ENCODE measurements at regions not wholly inside any gene's neighbourhood (a gene's known extent, or its start where the extent isn't known, plus 50 kb on each side); places are given as distances from the start of the nearest gene placed in this dataset.

DNA sequence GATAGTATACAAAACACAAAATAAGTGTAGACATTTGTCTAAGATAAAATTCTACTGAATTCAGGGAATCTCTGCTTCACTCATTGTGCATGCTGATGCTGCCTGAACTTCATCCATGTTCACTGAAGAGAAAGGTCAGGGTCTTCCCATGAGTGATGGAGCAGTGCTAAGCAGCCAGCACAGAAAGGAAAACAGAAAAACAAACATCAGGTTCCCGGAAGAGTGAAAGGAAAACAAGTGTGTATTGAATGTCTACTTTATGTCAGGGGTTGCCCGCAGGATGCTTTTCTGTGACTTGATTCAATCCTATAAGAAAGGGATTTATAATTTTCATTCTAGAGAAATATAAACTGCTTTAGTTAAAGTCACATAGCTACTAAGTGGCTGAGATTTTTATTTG is 522.4 kb downstream of the RAB28 start (continued):
- TF ChIP-seq, protein P1, sequence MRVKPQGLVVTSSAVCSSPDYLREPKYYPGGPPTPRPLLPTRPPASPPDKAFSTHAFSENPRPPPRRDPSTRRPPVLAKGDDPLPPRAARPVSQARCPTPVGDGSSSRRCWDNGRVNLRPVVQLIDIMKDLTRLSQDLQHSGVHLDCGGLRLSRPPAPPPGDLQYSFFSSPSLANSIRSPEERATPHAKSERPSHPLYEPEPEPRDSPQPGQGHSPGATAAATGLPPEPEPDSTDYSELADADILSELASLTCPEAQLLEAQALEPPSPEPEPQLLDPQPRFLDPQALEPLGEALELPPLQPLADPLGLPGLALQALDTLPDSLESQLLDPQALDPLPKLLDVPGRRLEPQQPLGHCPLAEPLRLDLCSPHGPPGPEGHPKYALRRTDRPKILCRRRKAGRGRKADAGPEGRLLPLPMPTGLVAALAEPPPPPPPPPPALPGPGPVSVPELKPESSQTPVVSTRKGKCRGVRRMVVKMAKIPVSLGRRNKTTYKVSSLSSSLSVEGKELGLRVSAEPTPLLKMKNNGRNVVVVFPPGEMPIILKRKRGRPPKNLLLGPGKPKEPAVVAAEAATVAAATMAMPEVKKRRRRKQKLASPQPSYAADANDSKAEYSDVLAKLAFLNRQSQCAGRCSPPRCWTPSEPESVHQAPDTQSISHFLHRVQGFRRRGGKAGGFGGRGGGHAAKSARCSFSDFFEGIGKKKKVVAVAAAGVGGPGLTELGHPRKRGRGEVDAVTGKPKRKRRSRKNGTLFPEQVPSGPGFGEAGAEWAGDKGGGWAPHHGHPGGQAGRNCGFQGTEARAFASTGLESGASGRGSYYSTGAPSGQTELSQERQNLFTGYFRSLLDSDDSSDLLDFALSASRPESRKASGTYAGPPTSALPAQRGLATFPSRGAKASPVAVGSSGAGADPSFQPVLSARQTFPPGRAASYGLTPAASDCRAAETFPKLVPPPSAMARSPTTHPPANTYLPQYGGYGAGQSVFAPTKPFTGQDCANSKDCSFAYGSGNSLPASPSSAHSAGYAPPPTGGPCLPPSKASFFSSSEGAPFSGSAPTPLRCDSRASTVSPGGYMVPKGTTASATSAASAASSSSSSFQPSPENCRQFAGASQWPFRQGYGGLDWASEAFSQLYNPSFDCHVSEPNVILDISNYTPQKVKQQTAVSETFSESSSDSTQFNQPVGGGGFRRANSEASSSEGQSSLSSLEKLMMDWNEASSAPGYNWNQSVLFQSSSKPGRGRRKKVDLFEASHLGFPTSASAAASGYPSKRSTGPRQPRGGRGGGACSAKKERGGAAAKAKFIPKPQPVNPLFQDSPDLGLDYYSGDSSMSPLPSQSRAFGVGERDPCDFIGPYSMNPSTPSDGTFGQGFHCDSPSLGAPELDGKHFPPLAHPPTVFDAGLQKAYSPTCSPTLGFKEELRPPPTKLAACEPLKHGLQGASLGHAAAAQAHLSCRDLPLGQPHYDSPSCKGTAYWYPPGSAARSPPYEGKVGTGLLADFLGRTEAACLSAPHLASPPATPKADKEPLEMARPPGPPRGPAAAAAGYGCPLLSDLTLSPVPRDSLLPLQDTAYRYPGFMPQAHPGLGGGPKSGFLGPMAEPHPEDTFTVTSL (CRISPR knock-in tag; IDR thresholded peaks at IDR 0.05; ENCODE audit: borderline replicate concordance): peak; percentile 34; the same call in 1 of the 2 replicates
- TF ChIP-seq, protein P2, sequence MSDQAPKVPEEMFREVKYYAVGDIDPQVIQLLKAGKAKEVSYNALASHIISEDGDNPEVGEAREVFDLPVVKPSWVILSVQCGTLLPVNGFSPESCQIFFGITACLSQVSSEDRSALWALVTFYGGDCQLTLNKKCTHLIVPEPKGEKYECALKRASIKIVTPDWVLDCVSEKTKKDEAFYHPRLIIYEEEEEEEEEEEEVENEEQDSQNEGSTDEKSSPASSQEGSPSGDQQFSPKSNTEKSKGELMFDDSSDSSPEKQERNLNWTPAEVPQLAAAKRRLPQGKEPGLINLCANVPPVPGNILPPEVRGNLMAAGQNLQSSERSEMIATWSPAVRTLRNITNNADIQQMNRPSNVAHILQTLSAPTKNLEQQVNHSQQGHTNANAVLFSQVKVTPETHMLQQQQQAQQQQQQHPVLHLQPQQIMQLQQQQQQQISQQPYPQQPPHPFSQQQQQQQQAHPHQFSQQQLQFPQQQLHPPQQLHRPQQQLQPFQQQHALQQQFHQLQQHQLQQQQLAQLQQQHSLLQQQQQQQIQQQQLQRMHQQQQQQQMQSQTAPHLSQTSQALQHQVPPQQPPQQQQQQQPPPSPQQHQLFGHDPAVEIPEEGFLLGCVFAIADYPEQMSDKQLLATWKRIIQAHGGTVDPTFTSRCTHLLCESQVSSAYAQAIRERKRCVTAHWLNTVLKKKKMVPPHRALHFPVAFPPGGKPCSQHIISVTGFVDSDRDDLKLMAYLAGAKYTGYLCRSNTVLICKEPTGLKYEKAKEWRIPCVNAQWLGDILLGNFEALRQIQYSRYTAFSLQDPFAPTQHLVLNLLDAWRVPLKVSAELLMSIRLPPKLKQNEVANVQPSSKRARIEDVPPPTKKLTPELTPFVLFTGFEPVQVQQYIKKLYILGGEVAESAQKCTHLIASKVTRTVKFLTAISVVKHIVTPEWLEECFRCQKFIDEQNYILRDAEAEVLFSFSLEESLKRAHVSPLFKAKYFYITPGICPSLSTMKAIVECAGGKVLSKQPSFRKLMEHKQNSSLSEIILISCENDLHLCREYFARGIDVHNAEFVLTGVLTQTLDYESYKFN (CRISPR knock-in tag; conservative IDR thresholded peaks at IDR 0.05): peak; percentile 44; the same call in 1 of the 2 replicates
- TF ChIP-seq KLF13 (CRISPR knock-in tag; IDR thresholded peaks at IDR 0.05): no peak
- TF ChIP-seq, protein P3, sequence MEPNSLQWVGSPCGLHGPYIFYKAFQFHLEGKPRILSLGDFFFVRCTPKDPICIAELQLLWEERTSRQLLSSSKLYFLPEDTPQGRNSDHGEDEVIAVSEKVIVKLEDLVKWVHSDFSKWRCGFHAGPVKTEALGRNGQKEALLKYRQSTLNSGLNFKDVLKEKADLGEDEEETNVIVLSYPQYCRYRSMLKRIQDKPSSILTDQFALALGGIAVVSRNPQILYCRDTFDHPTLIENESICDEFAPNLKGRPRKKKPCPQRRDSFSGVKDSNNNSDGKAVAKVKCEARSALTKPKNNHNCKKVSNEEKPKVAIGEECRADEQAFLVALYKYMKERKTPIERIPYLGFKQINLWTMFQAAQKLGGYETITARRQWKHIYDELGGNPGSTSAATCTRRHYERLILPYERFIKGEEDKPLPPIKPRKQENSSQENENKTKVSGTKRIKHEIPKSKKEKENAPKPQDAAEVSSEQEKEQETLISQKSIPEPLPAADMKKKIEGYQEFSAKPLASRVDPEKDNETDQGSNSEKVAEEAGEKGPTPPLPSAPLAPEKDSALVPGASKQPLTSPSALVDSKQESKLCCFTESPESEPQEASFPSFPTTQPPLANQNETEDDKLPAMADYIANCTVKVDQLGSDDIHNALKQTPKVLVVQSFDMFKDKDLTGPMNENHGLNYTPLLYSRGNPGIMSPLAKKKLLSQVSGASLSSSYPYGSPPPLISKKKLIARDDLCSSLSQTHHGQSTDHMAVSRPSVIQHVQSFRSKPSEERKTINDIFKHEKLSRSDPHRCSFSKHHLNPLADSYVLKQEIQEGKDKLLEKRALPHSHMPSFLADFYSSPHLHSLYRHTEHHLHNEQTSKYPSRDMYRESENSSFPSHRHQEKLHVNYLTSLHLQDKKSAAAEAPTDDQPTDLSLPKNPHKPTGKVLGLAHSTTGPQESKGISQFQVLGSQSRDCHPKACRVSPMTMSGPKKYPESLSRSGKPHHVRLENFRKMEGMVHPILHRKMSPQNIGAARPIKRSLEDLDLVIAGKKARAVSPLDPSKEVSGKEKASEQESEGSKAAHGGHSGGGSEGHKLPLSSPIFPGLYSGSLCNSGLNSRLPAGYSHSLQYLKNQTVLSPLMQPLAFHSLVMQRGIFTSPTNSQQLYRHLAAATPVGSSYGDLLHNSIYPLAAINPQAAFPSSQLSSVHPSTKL (CRISPR knock-in tag; IDR thresholded peaks at IDR 0.05): peak; percentile 72
- TF ChIP-seq, protein P4, sequence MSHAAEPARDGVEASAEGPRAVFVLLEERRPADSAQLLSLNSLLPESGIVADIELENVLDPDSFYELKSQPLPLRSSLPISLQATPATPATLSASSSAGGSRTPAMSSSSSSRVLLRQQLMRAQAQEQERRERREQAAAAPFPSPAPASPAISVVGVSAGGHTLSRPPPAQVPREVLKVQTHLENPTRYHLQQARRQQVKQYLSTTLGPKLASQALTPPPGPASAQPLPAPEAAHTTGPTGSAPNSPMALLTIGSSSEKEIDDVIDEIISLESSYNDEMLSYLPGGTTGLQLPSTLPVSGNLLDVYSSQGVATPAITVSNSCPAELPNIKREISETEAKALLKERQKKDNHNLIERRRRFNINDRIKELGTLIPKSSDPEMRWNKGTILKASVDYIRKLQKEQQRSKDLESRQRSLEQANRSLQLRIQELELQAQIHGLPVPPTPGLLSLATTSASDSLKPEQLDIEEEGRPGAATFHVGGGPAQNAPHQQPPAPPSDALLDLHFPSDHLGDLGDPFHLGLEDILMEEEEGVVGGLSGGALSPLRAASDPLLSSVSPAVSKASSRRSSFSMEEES (CRISPR knock-in tag; IDR thresholded peaks at IDR 0.05): no peak
- TF ChIP-seq ZMYM4 (CRISPR knock-in tag; IDR thresholded peaks at IDR 0.05): 0 out of 2 replicates have a peak, but pooled peaks have one; percentile 20
- TF ChIP-seq ZNF773 (CRISPR knock-in tag; IDR thresholded peaks at IDR 0.05; ENCODE audit: borderline replicate concordance): no peak
- TF ChIP-seq FOXA3 (CRISPR knock-in tag; IDR thresholded peaks at IDR 0.05): peak; percentile 56; the same call in 1 of the 2 replicates
- TF ChIP-seq MED1 (CRISPR knock-in tag; IDR thresholded peaks at IDR 0.05): peak; percentile 48; the same call in 1 of the 2 replicates
- no peak for TF ChIP-seq ZNF34 (CRISPR knock-in tag; IDR thresholded peaks at IDR 0.05; ENCODE audit: borderline replicate concordance)
- TF ChIP-seq, protein P5, sequence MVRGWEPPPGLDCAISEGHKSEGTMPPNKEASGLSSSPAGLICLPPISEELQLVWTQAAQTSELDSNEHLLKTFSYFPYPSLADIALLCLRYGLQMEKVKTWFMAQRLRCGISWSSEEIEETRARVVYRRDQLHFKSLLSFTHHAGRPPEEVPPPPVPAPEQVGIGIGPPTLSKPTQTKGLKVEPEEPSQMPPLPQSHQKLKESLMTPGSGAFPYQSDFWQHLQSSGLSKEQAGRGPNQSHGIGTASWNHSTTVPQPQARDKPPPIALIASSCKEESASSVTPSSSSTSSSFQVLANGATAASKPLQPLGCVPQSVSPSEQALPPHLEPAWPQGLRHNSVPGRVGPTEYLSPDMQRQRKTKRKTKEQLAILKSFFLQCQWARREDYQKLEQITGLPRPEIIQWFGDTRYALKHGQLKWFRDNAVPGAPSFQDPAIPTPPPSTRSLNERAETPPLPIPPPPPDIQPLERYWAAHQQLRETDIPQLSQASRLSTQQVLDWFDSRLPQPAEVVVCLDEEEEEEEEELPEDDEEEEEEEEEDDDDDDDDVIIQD (CRISPR knock-in tag; IDR thresholded peaks at IDR 0.05; ENCODE audit: low read depth): peak; percentile 43; the same call in 1 of the 2 replicates

All from HepG2 (cell line).